Choroid plexus epithelial cell (primary cell): ENCODE measurements at regions not wholly inside any gene's neighbourhood (a gene's known extent, or its start where the extent isn't known, plus 50 kb on each side); places are given as distances from the start of the nearest gene placed in this dataset.

ENCODE experiments used
- DNase-seq: peaks from one replicate; pipeline ENCODE4 v3.0.0-alpha.2; 2010; ENCODE audit warnings: low read depth
- H3K4me3 ChIP-seq: 2 replicates; pipeline ENCODE4 v1.5.1; 2011; ENCODE audit warnings: low read depth, mild to moderate bottlenecking, control low read depth, low read length, moderate library complexity
- TF ChIP-seq, protein P1 (sequence below): conservative IDR thresholded peaks from 2 replicates; pipeline ENCODE4 v1.5.1; 2011; ENCODE audit warnings: low read depth, mild to moderate bottlenecking, control low read depth, inconsistent platforms, low read length, moderate library complexity

DNA sequence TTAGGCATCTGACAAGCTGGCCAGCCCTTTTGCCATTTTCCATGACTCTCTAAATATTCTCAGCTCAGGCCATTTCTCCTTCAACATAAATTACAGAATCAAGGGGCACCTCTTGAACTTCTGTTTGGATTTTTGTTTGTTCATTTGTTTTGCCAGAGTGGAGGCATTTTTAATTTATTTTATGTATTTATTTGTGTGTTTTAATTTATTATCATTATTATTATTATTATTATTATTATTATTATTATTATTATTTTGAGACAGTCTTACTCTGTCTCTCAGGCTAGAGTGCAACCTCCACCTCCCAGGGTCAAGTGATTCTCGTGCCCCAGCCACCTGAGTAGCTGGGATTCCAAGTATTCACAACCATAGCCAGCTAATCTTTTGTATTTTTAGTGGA lies 1578.0 kb downstream of the CDH8 start:
- TF ChIP-seq, protein P1, sequence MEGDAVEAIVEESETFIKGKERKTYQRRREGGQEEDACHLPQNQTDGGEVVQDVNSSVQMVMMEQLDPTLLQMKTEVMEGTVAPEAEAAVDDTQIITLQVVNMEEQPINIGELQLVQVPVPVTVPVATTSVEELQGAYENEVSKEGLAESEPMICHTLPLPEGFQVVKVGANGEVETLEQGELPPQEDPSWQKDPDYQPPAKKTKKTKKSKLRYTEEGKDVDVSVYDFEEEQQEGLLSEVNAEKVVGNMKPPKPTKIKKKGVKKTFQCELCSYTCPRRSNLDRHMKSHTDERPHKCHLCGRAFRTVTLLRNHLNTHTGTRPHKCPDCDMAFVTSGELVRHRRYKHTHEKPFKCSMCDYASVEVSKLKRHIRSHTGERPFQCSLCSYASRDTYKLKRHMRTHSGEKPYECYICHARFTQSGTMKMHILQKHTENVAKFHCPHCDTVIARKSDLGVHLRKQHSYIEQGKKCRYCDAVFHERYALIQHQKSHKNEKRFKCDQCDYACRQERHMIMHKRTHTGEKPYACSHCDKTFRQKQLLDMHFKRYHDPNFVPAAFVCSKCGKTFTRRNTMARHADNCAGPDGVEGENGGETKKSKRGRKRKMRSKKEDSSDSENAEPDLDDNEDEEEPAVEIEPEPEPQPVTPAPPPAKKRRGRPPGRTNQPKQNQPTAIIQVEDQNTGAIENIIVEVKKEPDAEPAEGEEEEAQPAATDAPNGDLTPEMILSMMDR: no peak
- no peak overlapping the region for H3K4me3 ChIP-seq
- DNase-seq: no peak

DNA sequence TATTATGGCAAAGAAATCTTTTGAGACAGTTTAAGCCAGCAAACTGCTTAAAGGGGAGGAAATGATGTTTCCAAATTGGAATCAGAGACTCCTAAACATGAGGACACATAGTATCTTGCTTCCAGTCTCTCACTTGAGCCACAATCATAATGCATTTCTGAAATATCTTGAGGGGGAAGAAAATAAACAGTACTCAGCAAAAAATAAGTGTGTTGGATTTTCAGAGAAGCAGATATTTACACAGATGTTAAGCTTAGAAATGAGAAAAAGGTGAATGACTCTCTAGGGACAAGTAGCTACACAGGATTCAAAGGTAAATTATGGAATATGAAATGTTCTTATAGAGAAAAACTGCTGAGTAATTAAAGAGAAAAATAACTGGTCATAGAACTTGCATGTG lies 1583.6 kb downstream of the CDH8 start:
- TF ChIP-seq, protein P1: no peak
- H3K4me3 ChIP-seq: no peak overlapping the region
- DNase-seq: no peak

DNA sequence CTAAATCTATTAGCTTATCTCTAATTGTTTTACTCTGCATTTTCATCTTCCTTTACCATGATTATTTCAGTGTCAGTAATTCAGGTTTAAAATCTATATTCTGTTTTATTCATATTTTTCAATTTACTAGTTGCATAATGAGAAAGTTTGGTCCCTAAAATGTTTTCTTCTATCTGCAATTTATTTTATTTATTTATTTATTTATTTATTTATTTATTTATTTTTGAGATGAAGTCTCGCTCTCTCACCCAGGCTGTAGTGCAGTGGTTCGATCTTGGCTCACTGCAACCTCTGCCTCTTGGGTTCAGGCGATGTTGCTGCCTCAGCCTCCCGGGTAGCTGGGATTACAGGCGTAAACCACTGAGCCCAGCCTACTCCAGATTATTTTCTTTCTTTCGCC lies 1597.3 kb downstream of the CDH8 start:
- no peak overlapping the region for H3K4me3 ChIP-seq
- no peak for DNase-seq
- TF ChIP-seq, protein P1: no peak

DNA sequence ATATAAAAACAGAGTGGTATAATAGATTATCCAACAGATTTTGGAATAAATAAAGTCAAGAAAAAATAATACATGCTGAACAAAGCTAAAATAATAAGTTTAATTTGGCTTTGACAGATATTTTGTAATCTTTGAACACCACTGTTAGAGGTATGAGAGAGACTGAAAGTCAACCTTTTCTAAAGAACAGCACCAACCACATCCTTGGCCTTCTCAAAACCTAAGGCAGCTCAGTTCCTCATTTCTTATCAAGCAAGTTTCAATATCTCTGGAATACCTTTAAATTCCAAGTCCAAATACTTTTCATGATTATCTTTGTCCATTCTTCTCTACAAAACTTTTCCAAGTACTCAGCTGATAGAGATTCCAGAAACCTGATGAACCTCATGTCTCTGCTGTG lies 1603.8 kb downstream of the CDH8 start:
- no peak for DNase-seq
- TF ChIP-seq, protein P1: no peak
- no peak overlapping the region for H3K4me3 ChIP-seq

DNA sequence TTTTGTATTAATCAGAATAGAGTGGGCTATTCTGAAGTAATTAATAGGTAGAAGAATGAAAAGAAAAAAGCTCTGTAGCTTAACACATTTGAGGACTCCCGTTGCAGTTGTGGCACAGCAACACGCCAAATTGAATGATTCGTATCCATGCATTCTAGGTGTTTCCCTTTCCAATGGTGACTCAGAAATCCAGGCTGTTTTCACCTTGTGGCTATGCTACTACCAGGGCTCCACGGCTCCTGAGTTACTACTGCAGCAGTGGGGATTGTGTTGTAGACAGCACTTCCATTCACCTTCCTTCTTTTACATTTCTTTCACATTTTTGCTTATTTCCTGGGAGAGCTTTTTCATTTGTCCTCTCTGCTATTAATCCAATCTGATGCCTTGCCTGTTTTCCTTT lies 1616.4 kb downstream of the CDH8 start:
- DNase-seq: no peak
- TF ChIP-seq, protein P1: no peak
- no peak overlapping the region for H3K4me3 ChIP-seq

DNA sequence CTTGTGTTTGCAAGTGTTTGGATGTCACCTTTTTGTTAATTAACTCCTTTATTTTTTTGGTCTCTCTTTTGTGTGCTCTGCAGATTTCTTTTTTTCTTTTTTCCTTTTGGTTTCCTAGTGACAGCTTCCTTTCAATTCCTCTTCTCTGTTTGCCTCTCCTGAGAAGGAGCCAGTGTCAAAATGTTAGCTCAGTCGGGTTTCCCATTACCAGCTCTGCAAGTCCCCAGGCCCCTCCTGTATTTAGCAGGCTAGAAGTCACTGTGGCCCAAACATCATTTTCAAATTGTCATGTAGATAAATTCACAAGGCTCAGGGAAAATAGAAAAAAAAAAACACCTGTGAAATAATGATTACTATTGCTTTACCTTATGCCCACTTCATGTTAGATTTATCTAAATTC lies 1621.6 kb downstream of the CDH8 start:
- DNase-seq: no peak
- TF ChIP-seq, protein P1: no peak
- H3K4me3 ChIP-seq: no peak overlapping the region

DNA sequence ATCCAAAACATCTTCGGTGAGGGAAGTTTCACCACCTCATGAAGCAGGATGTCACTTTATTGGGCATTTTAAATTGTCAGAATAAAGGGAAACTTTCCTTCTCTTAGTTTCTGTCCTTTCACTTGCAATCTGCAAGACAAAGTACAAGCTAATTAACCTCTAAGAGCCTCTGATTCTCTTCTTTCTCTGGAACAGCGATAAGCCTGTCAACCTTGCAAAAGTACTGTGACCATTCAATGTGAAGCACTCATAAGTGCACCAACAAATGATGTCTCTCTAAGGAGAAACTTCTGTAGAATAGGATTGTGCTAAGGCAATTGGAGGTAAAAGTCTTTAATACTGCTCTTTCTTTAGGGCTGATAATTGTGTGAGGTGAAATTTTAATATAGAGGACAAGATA lies 1622.3 kb downstream of the CDH8 start:
- H3K4me3 ChIP-seq: no peak overlapping the region
- TF ChIP-seq, protein P1: no peak
- no peak for DNase-seq
